ENCODE measurements at regions not wholly inside any gene's neighbourhood (a gene's known extent, or its start where the extent isn't known, plus 50 kb on each side); places are given as distances from the start of the nearest gene placed in this dataset.
"Not testable (repeated sequence)": the region's sequence is repeated elsewhere in the genome, so short reads cannot be mapped to it uniquely, and the experiment has no call there.

DNA sequence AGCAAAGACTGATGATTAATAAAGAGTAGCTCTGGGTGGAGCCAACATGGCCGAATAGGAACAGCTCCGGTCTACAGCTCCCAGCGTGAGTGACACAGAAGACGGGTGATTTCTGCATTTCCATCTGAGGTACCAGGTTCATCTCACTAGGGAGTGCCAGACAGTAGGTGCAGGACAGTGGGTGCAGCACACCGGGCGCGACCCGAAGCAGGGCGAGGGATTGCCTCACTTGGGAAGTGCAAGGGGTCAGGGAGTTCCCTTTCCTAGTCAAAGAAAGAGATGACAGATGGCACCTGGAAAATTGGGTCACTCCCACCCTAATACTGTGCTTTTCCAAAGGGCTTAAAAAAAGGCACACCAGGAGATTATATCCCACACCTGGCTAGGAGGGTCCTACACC, 533.4 kb upstream of the LRATD1 start:
- TF ChIP-seq, protein P1, sequence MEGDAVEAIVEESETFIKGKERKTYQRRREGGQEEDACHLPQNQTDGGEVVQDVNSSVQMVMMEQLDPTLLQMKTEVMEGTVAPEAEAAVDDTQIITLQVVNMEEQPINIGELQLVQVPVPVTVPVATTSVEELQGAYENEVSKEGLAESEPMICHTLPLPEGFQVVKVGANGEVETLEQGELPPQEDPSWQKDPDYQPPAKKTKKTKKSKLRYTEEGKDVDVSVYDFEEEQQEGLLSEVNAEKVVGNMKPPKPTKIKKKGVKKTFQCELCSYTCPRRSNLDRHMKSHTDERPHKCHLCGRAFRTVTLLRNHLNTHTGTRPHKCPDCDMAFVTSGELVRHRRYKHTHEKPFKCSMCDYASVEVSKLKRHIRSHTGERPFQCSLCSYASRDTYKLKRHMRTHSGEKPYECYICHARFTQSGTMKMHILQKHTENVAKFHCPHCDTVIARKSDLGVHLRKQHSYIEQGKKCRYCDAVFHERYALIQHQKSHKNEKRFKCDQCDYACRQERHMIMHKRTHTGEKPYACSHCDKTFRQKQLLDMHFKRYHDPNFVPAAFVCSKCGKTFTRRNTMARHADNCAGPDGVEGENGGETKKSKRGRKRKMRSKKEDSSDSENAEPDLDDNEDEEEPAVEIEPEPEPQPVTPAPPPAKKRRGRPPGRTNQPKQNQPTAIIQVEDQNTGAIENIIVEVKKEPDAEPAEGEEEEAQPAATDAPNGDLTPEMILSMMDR (IDR thresholded peaks at IDR 0.05): not testable (repeated sequence)
- TF ChIP-seq EZH2phosphoT487, EZH2 (IDR thresholded peaks at IDR 0.05): not testable (repeated sequence)
